K562 (cell line): ENCODE measurements at regions not wholly inside any gene's neighbourhood (a gene's known extent, or its start where the extent isn't known, plus 50 kb on each side); places are given as distances from the start of the nearest gene placed in this dataset.

Experiments used
- ATAC-seq: fragments of 200-7000 bp; cut with Tn5 transposase; 3 replicates; pipeline ENCODE4 v1.9.1; 2020; ENCODE audit warnings: moderate library complexity
- BruUV-seq: library from RNA; stranded (reverse); fragments of 400-500 nt; replicated peaks from 2 replicates; lab custom pipeline; 2021; lab: Mats Ljungman, UMichigan
- CTCF ChIA-PET: fragments of 300-600 bp; formaldehyde crosslinking; extraction: SDS; loops from one replicate; lab custom pipeline; 2021; ENCODE audit warnings: low intra/inter-chr PET ratio; lab: Yijun Ruan, JAX
- POLR2A ChIA-PET: fragments of 300-600, 350-650 bp; sonication (Branson Sonifier 250); formaldehyde crosslinking; extraction: SDS; loops from one replicate; lab custom pipeline; 2021; ENCODE audit warnings: antibody characterized with exemption, inconsistent platforms; lab: Yijun Ruan, JAX
- DNase-seq, 4 experiments: peaks; one replicate each; pipeline versions ENCODE4 v3.0.0 to v3.0.0-alpha.2; 2011 to 2018; ENCODE audit warnings: low spot score in 3 of 4, mixed read lengths in 3 of 4; ENCODE audit errors: extremely low read depth in 1 of 4
- FAIRE-seq: peaks from 2 replicates; lab custom pipeline; 2011; peaks lifted over from hg19 to GRCh38; lab: Jason Lieb, UNC
- H2AFZ ChIP-seq: 2 replicates; pipeline ENCODE4 v1.6.0; 2011; ENCODE audit warnings: low read depth, low read length, control low read depth, inconsistent platforms
- H3K27ac ChIP-seq: fragments of 200-600 bp; 3 replicates; pipeline ENCODE4 v1.8.0; 2011; ENCODE audit warnings: low read depth, mild to moderate bottlenecking, control low read depth, inconsistent platforms, low read length, moderate library complexity, mixed read lengths; ENCODE audit errors: extremely low read depth
- H3K27me3 ChIP-seq, 2 experiments: fragments of 300-600 bp in 1 of 2; 2 replicates in 1 of 2; 3 replicates in 1 of 2; pipeline versions ENCODE4 v1.6.0 to v1.8.0; 2011; ENCODE audit warnings: inconsistent platforms in 2 of 2, low read length in 2 of 2, mild to moderate bottlenecking in 1 of 2, mixed read lengths in 1 of 2, moderate library complexity in 1 of 2; ENCODE audit not compliant: control insufficient read depth in 2 of 2, insufficient read depth in 2 of 2
- H3K36me3 ChIP-seq: fragments of 300-600 bp; 3 replicates; pipeline ENCODE4 v1.8.0; 2011; ENCODE audit warnings: mild to moderate bottlenecking, low read length, inconsistent platforms; ENCODE audit not compliant: control insufficient read depth, insufficient read depth
- H3K4me1 ChIP-seq, 2 experiments: fragments of 200-600 bp in 1 of 2; replicated peaks in 1 of 2; 2 replicates in 1 of 2; 3 replicates in 1 of 2; pipeline versions ENCODE4 v1.5.1 to v1.8.0; 2011; ENCODE audit warnings: inconsistent platforms in 2 of 2, low read length in 2 of 2, mild to moderate bottlenecking in 1 of 2, mixed read lengths in 1 of 2, moderate library complexity in 1 of 2; ENCODE audit not compliant: control insufficient read depth in 2 of 2, insufficient read depth in 2 of 2
- H3K4me2 ChIP-seq: 2 replicates; pipeline ENCODE4 v1.6.1; 2011; ENCODE audit warnings: low read length, control low read depth, inconsistent platforms, mixed read lengths; ENCODE audit not compliant: insufficient read depth
- H3K4me3 ChIP-seq: fragments of 200-600 bp; sonication (generic), shearing (Covaris generic); 2 replicates; pipeline ENCODE4 v1.5.1; 2016; ENCODE audit warnings: control low read depth, inconsistent platforms
- H3K79me2 ChIP-seq: fragments of 200-600 bp; 3 replicates; pipeline ENCODE4 v1.8.0; 2011; ENCODE audit warnings: low read length, inconsistent platforms; ENCODE audit not compliant: control insufficient read depth, insufficient read depth
- H3K9ac ChIP-seq, 2 experiments: 2 replicates each; pipeline versions ENCODE4 v1.6.0 to v1.6.1; 2011; ENCODE audit warnings: low read depth in 2 of 2, low read length in 2 of 2, control low read depth in 1 of 2, inconsistent platforms in 1 of 2, mild to moderate bottlenecking in 1 of 2, mixed read lengths in 1 of 2; ENCODE audit not compliant: insufficient read depth in 1 of 2
- H3K9me1 ChIP-seq: one replicate; pipeline ENCODE4 v1.6.0; 2011; ENCODE audit warnings: inconsistent platforms, mild to moderate bottlenecking, low read length, moderate library complexity; ENCODE audit not compliant: control insufficient read depth, insufficient read depth
- H3K9me3 ChIP-seq: replicated peaks from 2 replicates; pipeline ENCODE4 v1.5.1; 2011; ENCODE audit warnings: low read depth, low read length, inconsistent platforms; ENCODE audit not compliant: control insufficient read depth, insufficient read depth
- H4K20me1 ChIP-seq: replicated peaks from 2 replicates; pipeline ENCODE4 v1.6.1; 2011; ENCODE audit warnings: low read length, inconsistent platforms, mixed read lengths; ENCODE audit not compliant: control insufficient read depth, insufficient read depth
- ARNT ChIP-seq, 2 experiments: fragments of 450-650 bp; IDR thresholded peaks; 2 replicates each; pipeline ENCODE4 v1.6.1; 2016; ENCODE audit warnings: mild to moderate bottlenecking in 1 of 2
- CBX2 ChIP-seq: fragments of 200-600 bp; sonication (generic); IDR thresholded peaks from one replicate; pipeline ENCODE4 v1.6.1; 2012; ENCODE audit warnings: mild to moderate bottlenecking, low read length, inconsistent platforms; ENCODE audit not compliant: insufficient read depth, poor library complexity, severe bottlenecking
- GABPA ChIP-seq: fragments of 200-800 bp; sonication (Bioruptor generic); conservative IDR thresholded peaks from 2 replicates; pipeline ENCODE4 v1.6.1; 2016; ENCODE audit warnings: low read depth, missing genetic modification characterization, missing compliant biosample characterization
- HDAC1 ChIP-seq, 2 experiments: fragments of 450-650 bp; IDR thresholded peaks; 2 replicates each; pipeline ENCODE4 v1.6.1; 2016 to 2017; ENCODE audit warnings: inconsistent platforms in 1 of 2, mild to moderate bottlenecking in 1 of 2, moderate library complexity in 1 of 2
- PHF8 ChIP-seq: fragments of 200-600 bp; sonication (generic); IDR thresholded peaks from 2 replicates; pipeline ENCODE4 v1.6.1; 2012; ENCODE audit warnings: mixed run types, mild to moderate bottlenecking, inconsistent platforms, low read length, moderate library complexity, borderline replicate concordance
- RB1 ChIP-seq: fragments of 450-650 bp; IDR thresholded peaks from 2 replicates; pipeline ENCODE4 v1.6.1; 2017; ENCODE audit warnings: low read depth, mild to moderate bottlenecking
- SRSF1 ChIP-seq: fragments of 200-400 bp; formaldehyde crosslinking; IDR thresholded peaks from 2 replicates; pipeline ENCODE4 v1.6.1; 2017; ENCODE audit warnings: mild to moderate bottlenecking, low read depth, low read length, moderate library complexity
- YY1 ChIP-seq, 3 experiments: IDR thresholded peaks; 2 replicates each; pipeline ENCODE4 v1.6.1; 2011; ENCODE audit warnings: low read length in 2 of 3, mild to moderate bottlenecking in 2 of 3, moderate library complexity in 2 of 3, borderline replicate concordance in 1 of 3, control low read depth in 1 of 3, low read depth in 1 of 3; ENCODE audit not compliant: insufficient read depth in 3 of 3, insufficient replicate concordance in 2 of 3, control insufficient read depth in 1 of 3, insufficient read length in 1 of 3; ENCODE audit errors: extremely low read depth in 1 of 3
- ZFP1 ChIP-seq: fragments of 450-650 bp; formaldehyde crosslinking; IDR thresholded peaks from 2 replicates; pipeline ENCODE4 v1.4.0; 2020; ENCODE audit warnings: mild to moderate bottlenecking, mixed read lengths
- WGBS: fragments of 100-300 bp; shearing (Covaris generic); methylation state at CpG from one replicate; pipeline ENCODE4 v1.1.6; 2016; ENCODE audit warnings: low coverage, mixed read lengths; ENCODE audit not compliant: insufficient coverage; ENCODE audit errors: missing lambda C conversion rate; 5-methylcytosine and 5-hydroxymethylcytosine counted together
- in situ Hi-C: fragments of 300-500 bp; cut with MboI; formaldehyde crosslinking; loops from 4 replicates; pipeline ENCODE4 v1.15.0; 2018; ENCODE audit warnings: inconsistent platforms, mixed read lengths
- intact Hi-C: fragments of 100-400 bp; cut with micrococcal nuclease; formaldehyde crosslinking; loops from 2 replicates; pipeline ENCODE4 v1.14.2; 2022
- TF ChIP-seq, protein P1 (sequence below), 2 experiments: fragments of 450-650 bp in 1 of 2; IDR thresholded peaks; 2 replicates each; pipeline ENCODE4 v1.6.1; 2011 to 2017; ENCODE audit warnings: low read depth in 2 of 2, antibody characterized with exemption in 1 of 2, borderline replicate concordance in 1 of 2, low read length in 1 of 2, mild to moderate bottlenecking in 1 of 2, mixed read lengths in 1 of 2; ENCODE audit not compliant: control insufficient read depth in 1 of 2
- TF ChIP-seq, protein P2 (sequence below): fragments of 250-450 bp; sonication (Bioruptor Pico); IDR thresholded peaks from 2 replicates; pipeline ENCODE4 v1.4.0; 2020; ENCODE audit warnings: mild to moderate bottlenecking, moderate library complexity

DNA sequence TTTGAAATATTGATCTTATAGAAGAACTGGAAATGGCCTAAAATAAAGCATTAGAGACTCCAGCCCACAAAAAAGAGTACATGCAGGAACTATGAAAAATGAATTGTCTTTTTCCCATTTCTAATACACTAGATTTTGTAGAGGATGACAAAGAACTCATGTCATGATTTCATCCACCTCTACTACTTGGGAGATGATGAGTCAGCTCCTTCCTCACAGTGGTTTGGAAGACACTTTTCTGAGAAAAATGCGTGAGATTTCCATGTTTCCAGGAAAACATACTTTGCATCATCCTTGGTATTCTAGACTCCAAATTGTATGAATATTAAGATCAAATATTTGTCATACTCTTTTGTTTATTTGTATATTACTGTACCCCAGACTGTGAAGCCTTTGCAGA is 500.5 kb downstream of the FAM181B start:
- H3K4me3 ChIP-seq: no peak overlapping the region
- H2AFZ ChIP-seq: no peak overlapping the region
- H3K4me1 ChIP-seq: no peaks in the 10 kb centered on the region
- H3K27me3 ChIP-seq: no peaks in the 10 kb centered on the region
- BruUV-seq: no TSS peak
- no peaks in the 10 kb centered on the region for H3K36me3 ChIP-seq
- DNase-seq (no peak), ATAC-seq (no peak), FAIRE-seq (no peak)
- no peak overlapping the region for H3K9ac ChIP-seq
- H3K9me1 ChIP-seq: no peaks in the 10 kb centered on the region
- H4K20me1 ChIP-seq: no peaks in the 10 kb centered on the region
- intact Hi-C loops: no loop called here
- 0% methylated on average over 1 of the region's 1 CpG for WGBS
- in situ Hi-C loops: no loop called here
- ChIA-PET CTCF (no interaction called here), POLR2A (no interaction called here)
- H3K79me2 ChIP-seq: no peaks in the 10 kb centered on the region
- H3K4me2 ChIP-seq: no peak overlapping the region
- no peaks in the 10 kb centered on the region for H3K9me3 ChIP-seq
- TF ChIP-seq ARNT (IDR thresholded peaks at IDR 0.05): no peak
- TF ChIP-seq CBX2: no peak
- TF ChIP-seq ZFP1: no peak
- TF ChIP-seq, protein P1, sequence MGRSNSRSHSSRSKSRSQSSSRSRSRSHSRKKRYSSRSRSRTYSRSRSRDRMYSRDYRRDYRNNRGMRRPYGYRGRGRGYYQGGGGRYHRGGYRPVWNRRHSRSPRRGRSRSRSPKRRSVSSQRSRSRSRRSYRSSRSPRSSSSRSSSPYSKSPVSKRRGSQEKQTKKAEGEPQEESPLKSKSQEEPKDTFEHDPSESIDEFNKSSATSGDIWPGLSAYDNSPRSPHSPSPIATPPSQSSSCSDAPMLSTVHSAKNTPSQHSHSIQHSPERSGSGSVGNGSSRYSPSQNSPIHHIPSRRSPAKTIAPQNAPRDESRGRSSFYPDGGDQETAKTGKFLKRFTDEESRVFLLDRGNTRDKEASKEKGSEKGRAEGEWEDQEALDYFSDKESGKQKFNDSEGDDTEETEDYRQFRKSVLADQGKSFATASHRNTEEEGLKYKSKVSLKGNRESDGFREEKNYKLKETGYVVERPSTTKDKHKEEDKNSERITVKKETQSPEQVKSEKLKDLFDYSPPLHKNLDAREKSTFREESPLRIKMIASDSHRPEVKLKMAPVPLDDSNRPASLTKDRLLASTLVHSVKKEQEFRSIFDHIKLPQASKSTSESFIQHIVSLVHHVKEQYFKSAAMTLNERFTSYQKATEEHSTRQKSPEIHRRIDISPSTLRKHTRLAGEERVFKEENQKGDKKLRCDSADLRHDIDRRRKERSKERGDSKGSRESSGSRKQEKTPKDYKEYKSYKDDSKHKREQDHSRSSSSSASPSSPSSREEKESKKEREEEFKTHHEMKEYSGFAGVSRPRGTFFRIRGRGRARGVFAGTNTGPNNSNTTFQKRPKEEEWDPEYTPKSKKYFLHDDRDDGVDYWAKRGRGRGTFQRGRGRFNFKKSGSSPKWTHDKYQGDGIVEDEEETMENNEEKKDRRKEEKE (IDR thresholded peaks at IDR 0.05; ENCODE audit: borderline replicate concordance in 1 of 2, control insufficient read depth in 1 of 2, low read depth in 2 of 2, low read length in 1 of 2): no peak
- TF ChIP-seq YY1 (IDR thresholded peaks at IDR 0.05; ENCODE audit: borderline replicate concordance in 1 of 3, control insufficient read depth in 1 of 3, extremely low read depth in 1 of 3, insufficient read depth in 3 of 3, insufficient read length in 1 of 3, insufficient replicate concordance in 2 of 3, low read depth in 1 of 3, low read length in 2 of 3): no peak
- TF ChIP-seq SRSF1: no peak
- TF ChIP-seq, protein P2, sequence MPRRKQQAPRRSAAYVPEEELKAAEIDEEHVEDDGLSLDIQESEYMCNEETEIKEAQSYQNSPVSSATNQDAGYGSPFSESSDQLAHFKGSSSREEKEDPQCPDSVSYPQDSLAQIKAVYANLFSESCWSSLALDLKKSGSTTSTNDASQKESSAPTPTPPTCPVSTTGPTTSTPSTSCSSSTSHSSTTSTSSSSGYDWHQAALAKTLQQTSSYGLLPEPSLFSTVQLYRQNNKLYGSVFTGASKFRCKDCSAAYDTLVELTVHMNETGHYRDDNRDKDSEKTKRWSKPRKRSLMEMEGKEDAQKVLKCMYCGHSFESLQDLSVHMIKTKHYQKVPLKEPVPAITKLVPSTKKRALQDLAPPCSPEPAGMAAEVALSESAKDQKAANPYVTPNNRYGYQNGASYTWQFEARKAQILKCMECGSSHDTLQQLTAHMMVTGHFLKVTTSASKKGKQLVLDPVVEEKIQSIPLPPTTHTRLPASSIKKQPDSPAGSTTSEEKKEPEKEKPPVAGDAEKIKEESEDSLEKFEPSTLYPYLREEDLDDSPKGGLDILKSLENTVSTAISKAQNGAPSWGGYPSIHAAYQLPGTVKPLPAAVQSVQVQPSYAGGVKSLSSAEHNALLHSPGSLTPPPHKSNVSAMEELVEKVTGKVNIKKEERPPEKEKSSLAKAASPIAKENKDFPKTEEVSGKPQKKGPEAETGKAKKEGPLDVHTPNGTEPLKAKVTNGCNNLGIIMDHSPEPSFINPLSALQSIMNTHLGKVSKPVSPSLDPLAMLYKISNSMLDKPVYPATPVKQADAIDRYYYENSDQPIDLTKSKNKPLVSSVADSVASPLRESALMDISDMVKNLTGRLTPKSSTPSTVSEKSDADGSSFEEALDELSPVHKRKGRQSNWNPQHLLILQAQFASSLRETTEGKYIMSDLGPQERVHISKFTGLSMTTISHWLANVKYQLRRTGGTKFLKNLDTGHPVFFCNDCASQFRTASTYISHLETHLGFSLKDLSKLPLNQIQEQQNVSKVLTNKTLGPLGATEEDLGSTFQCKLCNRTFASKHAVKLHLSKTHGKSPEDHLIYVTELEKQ (CRISPR knock-in tag): no peak
- TF ChIP-seq RB1: no peak
- no peak for TF ChIP-seq PHF8
- no peak for TF ChIP-seq HDAC1 (IDR thresholded peaks at IDR 0.05)
- no peak for TF ChIP-seq GABPA
- H3K27ac ChIP-seq: no peak overlapping the region
